NCI-H2029 treated with DMSO at 0.1 percent for 48 hours (cell line): ENCODE measurements at regions not wholly inside any gene's neighbourhood (a gene's known extent, or its start where the extent isn't known, plus 50 kb on each side); places are given as distances from the start of the nearest gene placed in this dataset.

Experiments
- DNase-seq: peaks from one replicate; lab custom pipeline; 2025; lab: John Stamatoyannopoulos, UW

DNA sequence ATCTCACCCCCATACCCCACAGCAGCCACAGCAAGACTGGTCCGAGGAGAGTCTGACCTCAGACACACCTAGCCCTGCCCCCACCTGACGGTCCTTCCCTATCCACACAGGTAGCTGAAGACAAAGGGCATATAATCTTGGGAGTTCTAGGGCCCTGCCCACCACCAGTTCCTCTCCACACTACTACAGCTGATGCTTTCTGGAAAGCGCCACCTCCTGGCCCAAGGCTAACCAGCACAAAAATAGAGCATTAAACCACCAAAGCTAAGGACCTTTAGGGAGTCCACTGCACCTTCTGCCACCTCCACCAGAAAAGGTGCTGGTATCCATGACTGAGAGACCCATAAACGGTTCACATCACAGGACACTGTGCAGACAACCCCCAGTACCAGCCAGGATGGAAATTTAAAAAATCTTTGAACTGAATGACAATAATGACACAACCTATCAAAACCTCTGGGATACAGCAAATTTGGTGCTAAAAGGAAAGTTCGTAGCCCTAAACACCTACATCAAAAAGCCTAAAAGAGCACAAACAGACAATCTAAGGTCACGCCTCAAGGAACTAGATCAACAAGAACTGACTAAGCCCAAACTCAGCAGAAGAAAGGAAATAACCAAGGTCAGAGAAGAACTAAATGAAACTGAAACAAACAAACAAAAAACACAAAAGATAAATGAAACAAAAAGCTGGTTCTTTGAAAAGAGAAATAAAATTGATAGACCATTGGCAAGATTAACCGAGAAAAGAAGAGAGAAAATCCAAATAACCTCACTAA is 122.1 kb upstream of the TPRG1 start:
- no peak for DNase-seq

- no peak for DNase-seq
Measured at GRCh38 chr3:189053322-189053721, 118.4 kb upstream of the TPRG1 start.

GRCh38 chr3:189056646-189057335 is 115.0 kb upstream of the TPRG1 start:
- no peak for DNase-seq

- no peak for DNase-seq
Measured at GRCh38 chr3:189057369-189057768, 114.4 kb upstream of the TPRG1 start.

DNA sequence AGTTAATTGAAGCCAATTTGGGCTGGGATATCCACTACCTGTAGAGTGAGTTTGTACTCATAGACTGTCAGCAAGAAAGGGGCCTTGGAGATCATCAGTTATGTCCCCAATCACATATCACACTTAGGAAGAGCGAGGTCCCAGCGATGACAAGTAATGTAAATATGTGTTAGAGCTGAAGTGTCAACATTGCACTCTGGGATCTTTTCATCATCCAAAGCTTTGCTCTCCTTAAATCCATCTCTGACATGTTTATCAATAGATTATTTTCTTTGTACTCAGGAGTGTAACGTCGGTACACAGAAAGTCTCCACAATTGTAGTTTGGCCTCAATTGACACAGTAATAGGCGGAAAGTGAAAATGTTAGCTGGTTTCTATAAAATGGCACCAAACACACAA is 113.7 kb upstream of the TPRG1 start:
- DNase-seq, result no peak

GRCh38 chr3:189070965-189071364 is 100.8 kb upstream of the TPRG1 start:
- DNase-seq, result no peak

GRCh38 chr3:189071446-189071845 is 100.3 kb upstream of the TPRG1 start:
- no peak for DNase-seq

GRCh38 chr3:189076449-189076848 is 95.3 kb upstream of the TPRG1 start:
- DNase-seq, result no peak

GRCh38 chr3:189080745-189081144 is 91.0 kb upstream of the TPRG1 start:
- DNase-seq, result no peak

DNA sequence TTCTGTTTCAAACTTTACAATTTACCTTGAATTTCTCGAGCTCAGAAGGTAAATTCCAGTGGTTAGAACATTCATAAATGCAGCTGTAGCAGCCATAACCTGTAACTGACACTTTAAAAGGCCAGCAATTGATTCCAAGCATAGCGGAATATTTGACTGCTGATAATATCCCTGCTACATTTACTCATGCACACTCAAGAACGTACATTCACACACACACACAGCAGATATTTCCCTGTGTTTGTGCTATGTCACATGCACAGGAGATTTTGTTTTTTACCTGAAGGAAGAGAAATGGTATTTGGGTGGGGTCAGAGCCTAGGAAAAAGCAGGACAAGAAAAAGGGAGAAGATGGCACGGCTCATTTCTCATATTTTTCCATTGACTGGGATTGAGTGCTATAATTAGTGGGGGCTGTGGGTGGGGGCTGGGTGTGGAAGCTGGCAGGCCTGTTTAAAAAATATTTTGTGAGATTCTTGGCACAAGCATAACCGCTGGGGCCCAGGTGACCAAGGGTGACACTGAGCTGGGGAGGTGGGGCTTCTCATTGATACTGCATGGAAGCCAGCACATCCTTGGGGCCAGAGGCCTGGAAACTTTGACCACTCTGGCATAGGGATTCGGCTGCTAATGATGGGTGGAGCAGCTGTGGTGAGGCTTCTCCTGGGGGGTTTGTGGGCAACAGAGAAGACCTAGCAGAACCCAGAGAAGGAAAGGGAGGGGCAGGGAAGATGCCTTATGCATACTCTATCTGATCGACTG is 88.9 kb upstream of the TPRG1 start:
- DNase-seq, result no peak

GRCh38 chr3:189084620-189085019 is 87.2 kb upstream of the TPRG1 start:
- no peak for DNase-seq

DNA sequence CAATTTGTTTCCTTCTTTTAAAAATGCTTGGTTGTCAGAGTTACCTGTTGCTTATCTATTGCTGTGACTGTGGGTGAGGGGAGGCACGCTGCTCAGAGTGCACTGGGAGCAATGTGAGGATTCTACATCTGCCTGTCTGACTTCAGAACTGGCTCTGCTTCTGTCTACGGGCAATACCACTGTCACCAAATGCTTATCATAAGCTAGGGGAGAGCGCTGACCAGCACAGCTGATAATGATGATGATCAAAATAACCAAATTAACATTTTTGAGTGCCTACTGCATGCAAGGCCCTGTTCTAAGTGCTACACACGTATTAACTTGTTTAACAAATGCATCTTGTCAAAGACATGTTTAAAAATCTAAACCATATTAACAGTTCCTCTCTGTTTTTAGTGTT is 79.2 kb upstream of the TPRG1 start:
- no peak for DNase-seq

DNA sequence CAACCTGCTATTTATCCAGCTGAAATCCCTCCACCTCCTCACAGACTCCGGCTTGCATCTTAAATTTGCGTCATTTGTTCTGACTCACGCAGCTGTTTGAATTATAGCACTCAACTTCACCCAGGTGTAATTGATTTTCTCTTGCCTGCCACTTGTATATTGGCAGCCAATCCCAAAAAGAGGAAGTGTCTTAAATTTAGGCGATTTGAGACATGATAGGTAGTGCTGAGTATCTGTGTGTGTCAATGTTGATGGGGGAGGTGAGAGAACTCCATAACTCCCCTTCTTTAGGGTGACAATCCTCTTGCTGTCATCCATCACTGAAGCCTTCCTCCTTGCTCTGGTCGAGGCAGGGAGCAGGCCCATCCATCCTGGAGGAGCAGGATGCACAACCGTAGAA is 77.2 kb upstream of the TPRG1 start:
- no peak for DNase-seq

GRCh38 chr3:189096092-189096491 is 75.7 kb upstream of the TPRG1 start:
- no peak for DNase-seq

- DNase-seq, result no peak
Measured at GRCh38 chr3:189099031-189099471, 72.7 kb upstream of the TPRG1 start.

DNA sequence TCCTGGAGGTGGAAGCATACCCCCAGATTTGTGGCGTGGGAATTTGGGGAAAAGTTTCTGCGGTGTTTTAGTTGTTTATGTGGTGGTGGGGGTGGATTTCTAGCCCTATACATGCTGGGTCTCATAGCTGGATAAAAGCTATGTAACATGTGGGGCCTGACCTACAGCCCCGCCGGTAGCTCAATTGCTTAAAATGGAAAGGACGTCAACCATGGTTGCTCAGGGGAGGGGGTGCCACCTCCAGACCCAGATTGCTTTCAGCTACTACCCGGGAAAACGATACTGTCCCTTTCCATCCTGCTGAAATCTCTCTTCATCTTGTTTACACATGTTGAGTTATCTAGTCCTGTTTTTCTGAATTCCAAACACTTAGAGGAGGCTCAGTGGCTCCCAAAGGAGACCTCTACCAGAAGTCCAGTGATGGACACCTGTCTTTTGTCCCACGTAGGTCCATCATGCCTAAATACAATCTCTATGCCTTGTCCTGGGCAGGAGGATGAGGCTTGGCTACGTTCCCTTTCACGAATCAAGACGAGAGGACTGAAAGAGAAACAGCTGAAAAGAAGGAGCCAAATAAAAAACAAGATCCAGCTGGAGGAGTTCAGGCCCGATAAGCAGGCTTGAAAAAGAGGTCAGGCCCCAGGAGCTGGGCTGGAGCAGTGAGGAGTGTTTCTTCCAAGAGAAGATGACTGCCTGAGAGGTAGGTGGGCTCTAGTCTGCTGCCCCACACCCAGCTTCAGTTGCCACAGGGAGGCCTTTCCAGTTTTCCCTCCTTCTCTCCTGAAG is 72.1 kb upstream of the TPRG1 start:
- DNase-seq, result no peak

GRCh38 chr3:189100866-189101265 is 70.9 kb upstream of the TPRG1 start:
- DNase-seq, result no peak

DNA sequence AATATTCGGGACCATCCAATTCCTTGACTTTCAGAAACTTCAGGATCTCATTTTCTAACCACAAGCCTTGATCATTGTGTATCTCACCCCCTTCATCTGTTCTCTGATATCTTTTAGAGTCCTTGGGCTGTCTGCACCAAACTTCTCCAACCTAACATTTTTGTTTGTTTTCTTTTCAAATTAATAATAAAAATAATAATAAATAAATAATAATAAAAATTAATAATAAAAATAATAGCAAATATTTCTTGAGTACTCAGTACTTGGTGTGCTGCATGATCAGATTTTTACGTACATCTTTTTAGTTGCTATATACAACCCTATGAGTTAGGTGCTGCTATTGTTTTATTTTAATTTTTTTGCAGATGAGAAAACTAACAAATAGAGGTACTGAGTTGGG is 70.2 kb upstream of the TPRG1 start:
- no peak for DNase-seq

DNA sequence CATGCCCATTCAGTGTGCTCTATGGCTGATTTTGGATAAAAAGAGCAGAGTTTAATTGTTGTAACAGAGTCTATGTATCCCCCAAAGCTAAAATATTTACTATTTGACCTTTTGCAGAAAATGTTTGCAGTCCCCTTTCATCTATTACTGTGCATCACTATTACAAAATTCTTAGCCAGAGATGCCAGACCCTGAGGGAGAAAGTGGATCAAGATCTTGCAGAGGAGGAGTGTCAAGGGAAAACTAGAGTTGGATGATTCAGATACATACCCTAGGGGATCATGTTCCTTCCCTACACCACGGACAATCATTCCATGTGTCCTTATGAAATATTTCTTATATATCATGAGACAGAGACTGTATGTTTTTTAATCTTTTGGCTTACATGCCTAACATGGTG is 68.6 kb upstream of the TPRG1 start:
- no peak for DNase-seq

GRCh38 chr3:189108067-189108466 is 63.7 kb upstream of the TPRG1 start:
- no peak for DNase-seq

- no peak for DNase-seq
Measured at GRCh38 chr3:189108735-189109134, 63.0 kb upstream of the TPRG1 start.

DNA sequence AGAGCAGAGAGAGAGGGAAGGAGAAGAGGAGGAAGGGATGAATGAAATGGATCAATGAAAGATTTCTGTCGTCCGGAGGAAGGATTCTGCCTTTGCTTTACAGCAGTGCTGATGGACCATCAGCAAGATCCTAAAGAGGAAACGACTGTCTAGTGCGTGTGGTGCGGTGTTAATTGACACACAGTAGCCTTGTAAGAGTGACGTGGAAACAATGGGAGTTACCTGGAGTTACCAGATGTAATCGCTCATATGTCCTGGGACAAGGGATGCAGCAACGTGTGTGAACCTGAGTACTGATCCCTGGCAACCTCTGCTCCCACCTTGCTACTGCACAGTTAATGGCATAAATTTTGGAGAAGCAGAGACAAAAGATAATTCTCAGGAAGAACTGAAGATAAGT is 62.6 kb upstream of the TPRG1 start:
- DNase-seq, result no peak
